ENCODE measurements at regions not wholly inside any gene's neighbourhood (a gene's known extent, or its start where the extent isn't known, plus 50 kb on each side); places are given as distances from the start of the nearest gene placed in this dataset.

DNA sequence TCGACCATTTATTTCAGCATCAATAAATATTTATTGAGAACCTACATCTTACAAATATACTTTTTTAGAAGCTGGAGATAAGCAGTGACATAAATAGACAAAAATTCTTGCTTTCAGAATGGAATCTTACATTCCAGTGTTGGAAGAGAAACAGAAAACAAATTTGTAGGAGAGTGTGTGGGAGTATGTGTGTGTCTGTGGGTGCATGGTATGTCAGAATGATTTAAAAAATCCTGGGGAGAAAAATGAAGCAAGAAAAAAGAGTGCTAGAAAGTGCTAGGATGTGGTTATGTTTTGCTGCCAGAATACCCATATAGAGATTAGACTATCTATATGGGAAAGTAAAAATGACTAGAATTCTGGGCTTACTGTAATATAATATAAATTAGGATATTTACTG is 561.7 kb upstream of the SGO1 start:
- Histone ChIP-seq H3K18ac (ENCODE audit: low read depth, low read length) (no peak overlapping the region), H2BK20ac (ENCODE audit: low read depth, low read length) (no peak overlapping the region), H3K36me3 (ENCODE audit: control insufficient read depth, insufficient read depth, low read length) (no peaks in the 10 kb centered on the region), H3K4me1 (ENCODE audit: control insufficient read depth, insufficient read depth, low read length) (no peaks in the 10 kb centered on the region), H3K9ac (ENCODE audit: low read depth, low read length) (no peak overlapping the region), H2BK15ac (ENCODE audit: low read depth, low read length) (no peak overlapping the region), H4K5ac (ENCODE audit: low read depth, low read length) (no peak overlapping the region), H2AK9ac (replicated peaks; ENCODE audit: low read depth, low read length, poor library complexity) (no peak overlapping the region), H4K91ac (ENCODE audit: insufficient read depth, low read depth, low read length) (no peak overlapping the region), H3K27ac (ENCODE audit: insufficient read depth, low read length) (no peak overlapping the region), H3K56ac (ENCODE audit: extremely low read depth, insufficient read depth, low read length) (no peak overlapping the region), H2AK5ac (ENCODE audit: low read depth, low read length) (no peak overlapping the region), H3K23ac (ENCODE audit: low read depth, low read length) (no peak overlapping the region), H4K8ac (ENCODE audit: low read depth in 2 of 2, low read length in 2 of 2) (no peak overlapping the region), H3K9me3 (ENCODE audit: control insufficient read depth, insufficient read depth, low read length) (no peaks in the 10 kb centered on the region), H3K79me1 (ENCODE audit: low read depth in 1 of 2, low read length in 2 of 2) (no peaks in the 10 kb centered on the region), H2BK5ac (ENCODE audit: low read depth, low read length, poor library complexity, severe bottlenecking) (no peak overlapping the region), H3K27me3 (ENCODE audit: control insufficient read depth, insufficient read depth, low read length) (no peaks in the 10 kb centered on the region), H3K14ac (replicated peaks; ENCODE audit: low read depth, low read length) (no peak overlapping the region), H3K9me1 (ENCODE audit: insufficient read depth, low read length) (no peaks in the 10 kb centered on the region), H3K4me2 (ENCODE audit: low read depth, low read length) (no peak overlapping the region), H3K4me3 (ENCODE audit: insufficient read depth, low read depth, low read length) (no peak overlapping the region), H3K4ac (ENCODE audit: low read depth, low read length) (no peak overlapping the region), H2BK120ac (ENCODE audit: low read depth, low read length) (no peak overlapping the region), H4K20me1 (ENCODE audit: insufficient read depth, low read length) (no peaks in the 10 kb centered on the region), H2AFZ (replicated peaks; ENCODE audit: low read length, poor library complexity) (no peak overlapping the region)
- no peak for ATAC-seq (ENCODE audit: low read depth)
- dilution Hi-C loops (cut with HindIII; ENCODE audit: low sequenced_read_pairs, unreplicated experiment) (no loop called here), intact Hi-C loops (cut with micrococcal nuclease) (loop anchor here (10.0 kb wide), 1 partner anchor 233 kb away; no protein-coding TSS in a partner anchor), in situ Hi-C loops (cut with MboI; ENCODE audit: low sequenced_read_pairs) (no loop called here)
- no TSS peak for BruUV-seq (replicated peaks)
- no CpG with 5 or more reads among the region's 1 CpG for WGBS, 2 experiments (ENCODE audit: extremely low coverage in 2 of 2, insufficient read length in 1 of 2)
- DNase-seq = no peak
- ChIA-PET CTCF (no interaction called here), POLR2A (ENCODE audit: unreplicated experiment) (no interaction called here)
- no peak for TF ChIP-seq CEBPB (IDR thresholded peaks at IDR 0.05; ENCODE audit: low read depth, low read length)
- TF ChIP-seq BHLHE40 (IDR thresholded peaks at IDR 0.05; ENCODE audit: low read depth, low read length) = no peak
- no peak for TF ChIP-seq MXI1 (IDR thresholded peaks at IDR 0.05; ENCODE audit: borderline replicate concordance, low read depth, low read length)
- TF ChIP-seq, protein P1, sequence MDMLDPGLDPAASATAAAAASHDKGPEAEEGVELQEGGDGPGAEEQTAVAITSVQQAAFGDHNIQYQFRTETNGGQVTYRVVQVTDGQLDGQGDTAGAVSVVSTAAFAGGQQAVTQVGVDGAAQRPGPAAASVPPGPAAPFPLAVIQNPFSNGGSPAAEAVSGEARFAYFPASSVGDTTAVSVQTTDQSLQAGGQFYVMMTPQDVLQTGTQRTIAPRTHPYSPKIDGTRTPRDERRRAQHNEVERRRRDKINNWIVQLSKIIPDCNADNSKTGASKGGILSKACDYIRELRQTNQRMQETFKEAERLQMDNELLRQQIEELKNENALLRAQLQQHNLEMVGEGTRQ (IDR thresholded peaks at IDR 0.05; ENCODE audit: low read depth, low read length) = no peak
- TF ChIP-seq FOS (IDR thresholded peaks at IDR 0.05; ENCODE audit: low read depth, low read length) = no peak
- no peak for TF ChIP-seq SMC3 (IDR thresholded peaks at IDR 0.05; ENCODE audit: low read depth, low read length)
